ENCODE measurements at regions not wholly inside any gene's neighbourhood (a gene's known extent, or its start where the extent isn't known, plus 50 kb on each side); places are given as distances from the start of the nearest gene placed in this dataset.

DNA sequence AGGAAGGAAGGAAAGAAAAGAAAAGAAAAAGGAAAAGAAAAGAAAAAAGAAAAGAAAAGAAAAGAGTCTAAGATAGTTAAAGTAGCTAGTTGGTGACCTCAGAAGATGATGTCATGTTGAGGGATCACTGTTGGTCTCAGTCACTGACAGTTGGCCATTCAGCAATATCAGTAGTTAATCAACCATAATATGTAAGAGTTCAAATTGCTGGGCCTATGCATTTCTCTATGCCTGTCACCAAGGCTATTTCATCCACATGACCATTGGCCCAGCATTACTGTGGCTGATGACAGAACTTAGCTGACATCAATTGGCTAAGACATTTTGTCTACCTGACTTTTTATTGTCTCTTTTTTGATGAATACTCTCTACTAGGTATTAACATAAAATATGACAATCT, 435.5 kb upstream of the CRIM1 start:
- TF ChIP-seq, protein P1, sequence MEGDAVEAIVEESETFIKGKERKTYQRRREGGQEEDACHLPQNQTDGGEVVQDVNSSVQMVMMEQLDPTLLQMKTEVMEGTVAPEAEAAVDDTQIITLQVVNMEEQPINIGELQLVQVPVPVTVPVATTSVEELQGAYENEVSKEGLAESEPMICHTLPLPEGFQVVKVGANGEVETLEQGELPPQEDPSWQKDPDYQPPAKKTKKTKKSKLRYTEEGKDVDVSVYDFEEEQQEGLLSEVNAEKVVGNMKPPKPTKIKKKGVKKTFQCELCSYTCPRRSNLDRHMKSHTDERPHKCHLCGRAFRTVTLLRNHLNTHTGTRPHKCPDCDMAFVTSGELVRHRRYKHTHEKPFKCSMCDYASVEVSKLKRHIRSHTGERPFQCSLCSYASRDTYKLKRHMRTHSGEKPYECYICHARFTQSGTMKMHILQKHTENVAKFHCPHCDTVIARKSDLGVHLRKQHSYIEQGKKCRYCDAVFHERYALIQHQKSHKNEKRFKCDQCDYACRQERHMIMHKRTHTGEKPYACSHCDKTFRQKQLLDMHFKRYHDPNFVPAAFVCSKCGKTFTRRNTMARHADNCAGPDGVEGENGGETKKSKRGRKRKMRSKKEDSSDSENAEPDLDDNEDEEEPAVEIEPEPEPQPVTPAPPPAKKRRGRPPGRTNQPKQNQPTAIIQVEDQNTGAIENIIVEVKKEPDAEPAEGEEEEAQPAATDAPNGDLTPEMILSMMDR (IDR thresholded peaks at IDR 0.05; ENCODE audit: insufficient read depth, low read depth, low read length): no peak
- TF ChIP-seq EZH2 (IDR thresholded peaks at IDR 0.05; ENCODE audit: insufficient read depth, low read length): no peak
